HuH-7.5 (cell line): ENCODE measurements at regions not wholly inside any gene's neighbourhood (a gene's known extent, or its start where the extent isn't known, plus 50 kb on each side); places are given as distances from the start of the nearest gene placed in this dataset.

Experiments used
- DNase-seq: peaks from one replicate; pipeline ENCODE4 v3.0.0; 2011; ENCODE audit warnings: low spot score

GRCh38 chr10:59553162-59553900, 156.3 kb downstream of the SLC16A9 start:
- DNase-seq: no peak

DNA sequence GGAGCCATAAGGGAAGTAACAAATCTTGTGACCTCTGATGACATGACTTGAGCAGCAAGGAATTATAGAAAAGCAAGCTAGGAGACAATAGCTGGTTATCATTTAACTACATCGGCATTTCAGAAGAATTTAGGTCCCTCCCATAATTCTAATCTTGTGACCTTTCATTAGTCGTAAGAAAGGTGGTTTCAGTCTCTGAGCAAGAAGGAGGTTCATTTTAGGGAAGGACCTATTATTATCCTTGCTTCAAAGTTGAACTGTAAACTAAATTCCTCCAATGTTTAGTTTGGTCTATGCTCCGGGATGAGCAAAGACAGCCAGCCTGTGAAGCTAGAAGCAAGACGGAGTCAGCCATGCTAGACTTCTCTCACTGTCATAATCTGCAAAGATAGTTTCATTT, 159.6 kb downstream of the SLC16A9 start:
- no peak for DNase-seq

GRCh38 chr10:59538623-59539022, 171.0 kb downstream of the SLC16A9 start:
- no peak for DNase-seq

- no peak for DNase-seq
These were observed 172.1 kb downstream of the SLC16A9 start for GRCh38 chr10:59537501-59537900.

GRCh38 chr10:59536167-59537014, 173.3 kb downstream of the SLC16A9 start:
- DNase-seq: no peak

DNA sequence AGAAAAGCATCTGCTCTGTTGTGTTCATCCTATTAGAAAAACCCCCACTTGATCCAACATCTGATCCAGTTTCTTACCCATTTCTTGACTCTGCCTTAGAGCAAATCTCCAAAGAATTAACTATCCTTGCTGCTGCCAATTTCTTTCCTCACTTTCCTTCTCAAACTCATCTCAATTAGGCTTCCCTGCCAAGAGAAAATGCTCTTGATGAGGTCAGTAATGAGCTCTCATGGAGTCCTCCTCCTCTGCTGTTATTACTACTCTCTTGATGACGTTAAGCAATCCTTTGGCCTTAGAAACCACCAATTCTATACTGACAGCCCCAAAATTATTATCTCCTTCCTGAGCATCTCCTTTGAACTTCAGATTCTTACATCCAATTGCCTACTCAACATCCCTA, 162.0 kb upstream of the FAM13C start:
- DNase-seq: no peak

- DNase-seq: no peak
These were observed 161.5 kb upstream of the FAM13C start for GRCh38 chr10:59523851-59524250.

- DNase-seq: no peak
These were observed 155.6 kb upstream of the FAM13C start for GRCh38 chr10:59517996-59518395.

GRCh38 chr10:59517341-59517899, 155.1 kb upstream of the FAM13C start:
- DNase-seq: no peak

DNA sequence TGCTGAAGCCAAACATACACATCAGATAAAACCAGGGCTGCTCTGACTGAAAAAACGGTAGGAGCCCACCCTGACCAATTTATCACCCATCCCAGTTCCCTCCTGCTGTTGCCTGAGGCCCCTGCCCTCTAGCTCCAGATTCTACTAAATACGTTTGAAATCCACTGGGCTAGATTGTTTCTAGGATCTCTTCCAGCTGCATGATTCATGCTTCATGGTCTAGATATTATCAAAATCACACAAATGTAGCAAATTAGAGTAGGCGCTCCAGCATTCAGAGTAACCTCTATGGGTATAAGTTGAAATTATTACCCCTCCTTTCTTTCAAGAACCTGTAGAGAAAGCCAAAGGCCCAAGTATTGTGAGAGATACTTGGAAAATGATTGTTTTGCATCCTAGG, 151.2 kb upstream of the FAM13C start:
- no peak for DNase-seq

DNA sequence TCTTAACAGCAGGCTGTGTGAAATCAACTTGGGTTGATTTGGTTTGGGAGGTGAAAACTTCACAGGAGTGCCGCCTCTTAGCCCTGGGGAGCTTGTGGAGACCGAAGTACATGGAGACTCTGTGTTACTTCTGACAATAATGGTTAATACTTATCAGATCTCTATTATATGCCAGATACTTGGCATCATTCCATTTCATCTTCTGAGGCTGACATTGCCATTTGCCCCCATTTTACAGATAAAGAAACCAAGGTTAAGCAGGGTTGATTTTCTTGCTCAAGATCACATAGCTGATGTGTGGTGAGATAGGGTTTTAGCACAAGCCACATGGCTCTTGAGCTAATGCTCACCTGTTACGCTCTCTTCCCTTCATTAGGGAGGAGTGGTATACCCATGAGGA, 150.6 kb upstream of the FAM13C start:
- no peak for DNase-seq

GRCh38 chr10:59508956-59509355, 146.6 kb upstream of the FAM13C start:
- DNase-seq: no peak

DNA sequence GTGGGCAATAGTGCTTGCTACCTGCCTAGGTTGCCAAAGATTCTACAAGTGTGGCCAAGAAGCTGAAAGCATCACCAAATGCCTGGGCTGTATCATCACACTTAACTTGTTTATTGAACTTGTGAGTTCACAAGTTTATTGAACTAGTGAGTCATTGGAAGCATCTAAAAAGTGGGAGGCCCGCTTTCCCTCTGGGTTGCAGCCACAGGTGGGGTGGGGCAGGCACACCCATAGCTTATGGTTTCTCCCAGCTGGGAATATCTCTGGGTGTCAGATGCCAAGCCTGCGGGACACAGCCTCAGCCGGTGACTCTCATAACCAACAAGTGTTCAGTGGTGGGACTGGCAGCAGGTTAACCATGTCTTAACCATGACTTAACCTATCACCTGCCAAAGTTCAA, 145.9 kb upstream of the FAM13C start:
- no peak for DNase-seq

GRCh38 chr10:59505926-59506325, 143.6 kb upstream of the FAM13C start:
- no peak for DNase-seq

DNA sequence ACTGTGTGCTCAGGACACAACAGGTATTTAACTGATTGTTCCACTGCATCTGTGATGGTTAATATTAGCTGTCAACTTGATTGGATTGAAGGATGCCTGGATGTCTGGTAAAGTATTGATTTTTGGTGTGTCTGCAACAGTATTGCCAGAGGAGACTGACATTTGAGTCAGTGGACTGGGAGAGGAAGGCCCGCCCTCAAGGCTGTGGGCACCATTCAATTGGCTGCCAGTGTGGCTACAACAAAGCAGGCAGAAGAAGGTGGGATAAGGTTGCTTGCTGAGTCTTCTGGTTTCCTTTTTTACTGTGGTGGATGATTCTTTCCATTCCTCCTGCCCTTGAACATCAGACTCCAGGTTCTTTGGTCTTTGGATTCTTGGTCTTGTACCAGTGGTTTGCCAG, 137.1 kb upstream of the FAM13C start:
- DNase-seq: no peak

DNA sequence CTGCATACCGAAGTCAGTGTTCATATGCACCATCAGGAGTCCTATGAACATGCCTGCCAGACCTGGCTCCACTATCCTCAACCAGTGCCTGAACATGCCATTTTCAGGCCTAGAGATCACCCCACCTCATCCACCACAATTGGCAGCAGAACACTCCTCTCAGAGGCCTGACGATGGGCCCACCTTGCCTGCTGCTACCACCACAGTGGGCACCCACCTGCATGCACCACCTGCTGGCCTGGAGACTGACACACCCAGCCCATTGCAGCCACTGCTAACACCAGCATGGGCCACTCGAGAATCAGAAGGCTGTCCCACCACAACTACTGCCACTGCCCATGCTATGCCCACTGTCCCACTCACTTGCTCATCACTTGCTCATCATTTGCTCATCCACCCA, 130.7 kb upstream of the FAM13C start:
- DNase-seq: no peak

DNA sequence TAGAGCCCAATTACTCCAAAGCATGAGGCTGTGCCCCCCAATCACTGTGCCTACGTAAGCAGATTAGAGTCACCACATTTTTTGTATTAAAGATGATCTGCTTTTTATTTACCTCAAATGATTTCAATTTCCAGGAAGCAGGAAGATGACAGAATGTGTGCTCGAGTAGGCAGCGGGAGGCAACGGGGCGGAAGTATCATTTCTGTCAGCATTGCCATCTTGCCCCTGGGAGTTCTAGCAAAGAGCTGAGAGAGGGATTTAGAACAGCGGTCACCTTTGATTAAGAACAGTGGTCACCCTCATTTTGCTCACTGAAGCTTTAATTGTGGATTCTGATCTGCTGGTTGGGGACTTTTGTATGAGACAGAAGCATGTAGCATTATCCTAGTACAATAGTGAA, 117.1 kb upstream of the FAM13C start:
- DNase-seq: no peak

DNA sequence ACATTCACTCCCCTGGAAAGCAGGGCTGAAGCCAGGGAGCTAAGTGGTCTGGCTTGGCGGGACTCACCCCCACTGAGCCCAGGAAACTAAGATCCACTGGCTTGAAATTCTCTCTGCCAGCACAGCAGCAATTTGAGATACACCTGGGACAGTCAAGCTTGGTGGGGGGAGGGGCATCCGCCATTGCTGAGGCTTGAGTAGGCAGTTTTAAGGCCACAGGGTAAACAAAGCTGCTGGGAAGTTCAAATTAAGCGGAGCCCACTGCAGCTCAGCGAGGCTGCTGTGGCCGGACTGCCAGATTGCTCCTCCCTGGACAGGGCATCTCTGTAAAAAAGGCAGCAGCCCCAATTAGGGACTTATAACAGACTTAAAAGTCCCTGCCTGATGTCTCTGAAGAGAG, 108.2 kb upstream of the FAM13C start:
- no peak for DNase-seq

- no peak for DNase-seq
These were observed 102.7 kb upstream of the FAM13C start for GRCh38 chr10:59465088-59465487.

DNA sequence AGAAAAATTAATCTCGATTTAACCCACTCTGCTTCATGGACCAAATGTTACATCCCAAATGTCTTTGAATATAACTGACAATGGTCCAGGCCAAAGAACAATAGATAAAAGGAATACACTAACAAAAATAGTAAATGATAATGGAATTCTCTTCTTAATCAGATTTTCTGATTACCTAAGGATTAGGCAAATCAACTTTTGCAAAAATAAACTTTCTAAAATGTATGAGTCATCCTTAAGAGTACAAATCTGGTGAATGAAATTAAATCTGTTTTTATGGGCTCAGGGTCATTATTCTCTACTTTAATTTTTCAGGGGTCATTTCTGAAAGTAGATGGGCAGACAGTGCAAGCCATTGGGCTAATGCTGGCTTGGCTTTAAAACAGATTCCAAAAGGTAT, 102.1 kb upstream of the FAM13C start:
- no peak for DNase-seq

- no peak for DNase-seq
These were observed 101.6 kb upstream of the FAM13C start for GRCh38 chr10:59463909-59464308.

GRCh38 chr10:59460601-59461000, 98.3 kb upstream of the FAM13C start:
- DNase-seq: no peak

GRCh38 chr10:59456199-59456598, 93.8 kb upstream of the FAM13C start:
- DNase-seq: no peak
